WTC11 (cell line): ENCODE measurements at regions not wholly inside any gene's neighbourhood (a gene's known extent, or its start where the extent isn't known, plus 50 kb on each side); places are given as distances from the start of the nearest gene placed in this dataset.

ENCODE experiments used
- ATAC-seq: fragments of 200-7000 bp; cut with Tn5 transposase; 2 replicates; pipeline ENCODE4 v1.10.0; 2021; ENCODE audit warnings: mild to moderate bottlenecking, moderate library complexity
- CTCF ChIA-PET: fragments of 300-600 bp; sonication (Branson Sonifier 250); formaldehyde crosslinking; loops from one replicate; lab custom pipeline; 2021; ENCODE audit warnings: antibody characterized with exemption; lab: Charles Lee
- POLR2A ChIA-PET: fragments of 350-600 bp; sonication (Branson Sonifier 250); formaldehyde crosslinking; loops from one replicate; lab custom pipeline; 2021; ENCODE audit warnings: antibody characterized with exemption; lab: Charles Lee
- DNase-seq: peaks from one replicate; pipeline ENCODE4 v3.0.0; 2021; ENCODE audit warnings: low spot score
- H3K27ac Mint-ChIP-seq: 2 replicates; pipeline ENCODE4 v1.8.0; 2021; ENCODE audit warnings: mixed read lengths
- H3K27me3 Mint-ChIP-seq: 2 replicates; pipeline ENCODE4 v1.8.0; 2021; ENCODE audit warnings: low read depth, mild to moderate bottlenecking, moderate library complexity, mixed read lengths
- H3K36me3 Mint-ChIP-seq: 2 replicates; pipeline ENCODE4 v1.8.0; 2021; ENCODE audit warnings: mixed read lengths
- H3K4me1 Mint-ChIP-seq: 2 replicates; pipeline ENCODE4 v1.8.0; 2022; ENCODE audit warnings: mixed read lengths
- H3K4me3 Mint-ChIP-seq: 2 replicates; pipeline ENCODE4 v1.8.0; 2021; ENCODE audit warnings: mild to moderate bottlenecking, moderate library complexity, mixed read lengths
- H3K9me3 Mint-ChIP-seq: 2 replicates; pipeline ENCODE4 v1.8.0; 2021; ENCODE audit warnings: mixed read lengths
- ESRRA ChIP-seq: sonication (generic); formaldehyde crosslinking; IDR thresholded peaks from 2 replicates; pipeline ENCODE4 v1.8.1; 2022; ENCODE audit warnings: mild to moderate bottlenecking, missing genetic modification reagents, borderline replicate concordance
- ETV6 ChIP-seq: sonication (generic); formaldehyde crosslinking; IDR thresholded peaks from 2 replicates; pipeline ENCODE4 v1.8.1; 2022; ENCODE audit warnings: mild to moderate bottlenecking, missing genetic modification reagents
- FOXK1 ChIP-seq: sonication (generic); formaldehyde crosslinking; IDR thresholded peaks from 2 replicates; pipeline ENCODE4 v1.8.0; 2022; ENCODE audit warnings: mild to moderate bottlenecking, moderate library complexity, missing genetic modification reagents
- GTF2I ChIP-seq: fragments of 250-450 bp; sonication (Bioruptor Pico); conservative IDR thresholded peaks from 2 replicates; pipeline ENCODE4 v1.4.0; 2021; ENCODE audit warnings: mild to moderate bottlenecking
- IRF2 ChIP-seq: sonication (generic); formaldehyde crosslinking; IDR thresholded peaks from 2 replicates; pipeline ENCODE4 v1.8.0; 2022; ENCODE audit warnings: low read depth, missing genetic modification reagents, borderline replicate concordance
- NFATC4 ChIP-seq: fragments of 250-450 bp; sonication (Bioruptor Pico); IDR thresholded peaks from 2 replicates; pipeline ENCODE4 v1.9.0; 2021; ENCODE audit warnings: mild to moderate bottlenecking
- NFE2L1 ChIP-seq: sonication (generic); formaldehyde crosslinking; IDR thresholded peaks from 2 replicates; pipeline ENCODE4 v1.8.1; 2023; ENCODE audit warnings: missing genetic modification reagents
- NR2C2 ChIP-seq: sonication (generic); formaldehyde crosslinking; IDR thresholded peaks from 2 replicates; pipeline ENCODE4 v1.8.0; 2022; ENCODE audit warnings: mild to moderate bottlenecking, missing genetic modification reagents
- RELA ChIP-seq: sonication (generic); formaldehyde crosslinking; IDR thresholded peaks from 2 replicates; pipeline ENCODE4 v1.8.1; 2022; ENCODE audit warnings: missing genetic modification reagents, mild to moderate bottlenecking, borderline replicate concordance
- SMAD4 ChIP-seq: sonication (generic); formaldehyde crosslinking; IDR thresholded peaks from 2 replicates; pipeline ENCODE4 v1.8.0; 2022; ENCODE audit warnings: mild to moderate bottlenecking, missing genetic modification reagents
- TCF7 ChIP-seq: sonication (generic); formaldehyde crosslinking; IDR thresholded peaks from 2 replicates; pipeline ENCODE4 v1.8.0; 2022; ENCODE audit warnings: mild to moderate bottlenecking, low read depth, missing genetic modification reagents, moderate library complexity
- TEAD1 ChIP-seq: sonication (generic); formaldehyde crosslinking; IDR thresholded peaks from 2 replicates; pipeline ENCODE4 v1.8.0; 2022; ENCODE audit warnings: mild to moderate bottlenecking, missing genetic modification reagents
- ZNF263 ChIP-seq: sonication (generic); formaldehyde crosslinking; IDR thresholded peaks from 2 replicates; pipeline ENCODE4 v1.8.1; 2022; ENCODE audit warnings: low read depth, mild to moderate bottlenecking, moderate library complexity, missing genetic modification reagents
- ZNF317 ChIP-seq: sonication (generic); formaldehyde crosslinking; IDR thresholded peaks from 2 replicates; pipeline ENCODE4 v1.8.1; 2023; ENCODE audit warnings: low read depth, mild to moderate bottlenecking, moderate library complexity, missing genetic modification reagents, borderline replicate concordance
- ZNF396 ChIP-seq: fragments of 250-450 bp; sonication (Bioruptor Pico); IDR thresholded peaks from 2 replicates; pipeline ENCODE4 v1.8.0; 2021; ENCODE audit warnings: mild to moderate bottlenecking, moderate library complexity, borderline replicate concordance
- TF ChIP-seq, protein P1 (sequence below): sonication (generic); formaldehyde crosslinking; IDR thresholded peaks from 2 replicates; pipeline ENCODE4 v1.8.1; 2022; ENCODE audit warnings: low read depth, missing genetic modification reagents, borderline replicate concordance
- TF ChIP-seq, protein P2 (sequence below): fragments of 250-450 bp; sonication (Bioruptor Pico); IDR thresholded peaks from 2 replicates; pipeline ENCODE4 v2.1.2; 2022; ENCODE audit warnings: mild to moderate bottlenecking, moderate library complexity
- TF ChIP-seq, protein P3 (sequence below): fragments of 250-450 bp; sonication (Bioruptor Pico); IDR thresholded peaks from 2 replicates; pipeline ENCODE4 v1.9.0; 2021; ENCODE audit warnings: mild to moderate bottlenecking, borderline replicate concordance
- TF ChIP-seq, protein P4 (sequence below): sonication (generic); formaldehyde crosslinking; IDR thresholded peaks from 2 replicates; pipeline ENCODE4 v1.8.1; 2023; ENCODE audit warnings: mild to moderate bottlenecking, missing genetic modification reagents

DNA sequence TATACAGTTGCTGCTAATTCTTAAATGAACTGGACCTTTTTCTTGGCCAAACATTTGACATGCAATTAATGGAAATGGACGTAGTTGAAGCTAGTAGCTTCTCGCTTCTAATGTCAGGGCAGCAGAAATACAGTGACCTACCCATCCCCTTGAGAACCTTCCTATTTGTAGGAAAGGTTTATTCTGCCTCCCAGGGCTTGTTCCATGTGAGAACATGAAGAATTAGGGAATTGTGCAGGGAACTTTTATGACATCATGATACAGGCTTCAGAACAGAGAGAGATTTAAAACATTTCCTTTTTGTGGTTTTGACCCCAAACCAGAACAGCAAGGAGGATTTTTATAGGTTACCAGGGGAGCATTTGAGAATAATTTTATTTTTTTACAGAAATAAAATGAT is 406.6 kb upstream of the PPP2R3A start:
- no peak for ATAC-seq
- DNase-seq, result no peak
- CTCF ChIA-PET, result no interaction called here
- TF ChIP-seq ZNF396 (CRISPR knock-in tag) (no peak), ESRRA (CRISPR knock-in tag) (no peak), IRF2 (CRISPR knock-in tag) (no peak), GTF2I (CRISPR knock-in tag) (no peak), NFE2L1 (CRISPR knock-in tag) (no peak), NFATC4 (CRISPR knock-in tag) (no peak), ETV6 (CRISPR knock-in tag) (no peak)
- H3K36me3 Mint-ChIP-seq, result no peaks in the 10 kb centered on the region
- no peak overlapping the region for H3K27ac Mint-ChIP-seq
- no peak overlapping the region for H3K4me3 Mint-ChIP-seq
- H3K27me3 Mint-ChIP-seq, result no peaks in the 10 kb centered on the region
- 0 out of 2 replicates have a peak, but pooled peaks cover 7% of the 10 kb centered on the region for H3K4me1 Mint-ChIP-seq
- peaks cover 5% of the 10 kb centered on the region for H3K9me3 Mint-ChIP-seq
- POLR2A ChIA-PET, result no interaction called here

DNA sequence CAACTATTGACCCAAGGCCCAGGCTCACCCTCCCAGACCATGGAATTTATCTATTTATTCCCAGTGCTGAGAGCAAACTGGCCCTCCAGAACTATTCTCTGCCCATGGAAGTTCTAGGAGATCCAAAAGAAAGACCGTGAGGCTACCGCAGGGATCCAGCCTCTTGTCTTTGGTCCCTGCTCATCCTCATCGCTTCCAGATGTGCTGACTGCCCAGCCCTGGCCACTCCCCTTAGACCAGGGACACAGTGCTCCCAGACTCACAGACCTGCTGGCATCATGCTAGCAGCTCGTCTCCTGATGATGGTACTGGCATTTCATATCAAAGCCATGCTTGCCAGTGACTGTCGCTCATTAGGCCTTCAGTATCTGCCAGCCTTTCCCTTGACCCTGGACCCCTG is 405.7 kb upstream of the PPP2R3A start:
- Mint-ChIP-seq H3K27ac (no peak overlapping the region), H3K4me3 (no peak overlapping the region), H3K4me1 (0 out of 2 replicates have a peak, but pooled peaks cover 7% of the 10 kb centered on the region), H3K36me3 (no peaks in the 10 kb centered on the region), H3K27me3 (no peaks in the 10 kb centered on the region), H3K9me3 (peaks cover 5% of the 10 kb centered on the region)
- ATAC-seq, result no peak
- TF ChIP-seq SMAD4 (CRISPR knock-in tag) (no peak), ZNF396 (CRISPR knock-in tag) (no peak), ZNF263 (CRISPR knock-in tag) (no peak), GTF2I (CRISPR knock-in tag) (no peak), ETV6 (CRISPR knock-in tag) (no peak), ZNF317 (CRISPR knock-in tag) (no peak), TCF7 (CRISPR knock-in tag) (no peak), TEAD1 (CRISPR knock-in tag) (no peak), RELA (no peak), FOXK1 (CRISPR knock-in tag) (no peak), NR2C2 (CRISPR knock-in tag) (no peak)
- TF ChIP-seq, protein P1, sequence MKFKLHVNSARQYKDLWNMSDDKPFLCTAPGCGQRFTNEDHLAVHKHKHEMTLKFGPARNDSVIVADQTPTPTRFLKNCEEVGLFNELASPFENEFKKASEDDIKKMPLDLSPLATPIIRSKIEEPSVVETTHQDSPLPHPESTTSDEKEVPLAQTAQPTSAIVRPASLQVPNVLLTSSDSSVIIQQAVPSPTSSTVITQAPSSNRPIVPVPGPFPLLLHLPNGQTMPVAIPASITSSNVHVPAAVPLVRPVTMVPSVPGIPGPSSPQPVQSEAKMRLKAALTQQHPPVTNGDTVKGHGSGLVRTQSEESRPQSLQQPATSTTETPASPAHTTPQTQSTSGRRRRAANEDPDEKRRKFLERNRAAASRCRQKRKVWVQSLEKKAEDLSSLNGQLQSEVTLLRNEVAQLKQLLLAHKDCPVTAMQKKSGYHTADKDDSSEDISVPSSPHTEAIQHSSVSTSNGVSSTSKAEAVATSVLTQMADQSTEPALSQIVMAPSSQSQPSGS (CRISPR knock-in tag), result no peak
- TF ChIP-seq, protein P2, sequence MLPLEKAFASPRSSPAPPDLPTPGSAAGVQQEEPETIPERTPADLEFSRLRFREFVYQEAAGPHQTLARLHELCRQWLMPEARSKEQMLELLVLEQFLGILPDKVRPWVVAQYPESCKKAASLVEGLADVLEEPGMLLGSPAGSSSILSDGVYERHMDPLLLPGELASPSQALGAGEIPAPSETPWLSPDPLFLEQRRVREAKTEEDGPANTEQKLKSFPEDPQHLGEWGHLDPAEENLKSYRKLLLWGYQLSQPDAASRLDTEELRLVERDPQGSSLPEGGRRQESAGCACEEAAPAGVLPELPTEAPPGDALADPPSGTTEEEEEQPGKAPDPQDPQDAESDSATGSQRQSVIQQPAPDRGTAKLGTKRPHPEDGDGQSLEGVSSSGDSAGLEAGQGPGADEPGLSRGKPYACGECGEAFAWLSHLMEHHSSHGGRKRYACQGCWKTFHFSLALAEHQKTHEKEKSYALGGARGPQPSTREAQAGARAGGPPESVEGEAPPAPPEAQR, result no peak
- TF ChIP-seq, protein P3, sequence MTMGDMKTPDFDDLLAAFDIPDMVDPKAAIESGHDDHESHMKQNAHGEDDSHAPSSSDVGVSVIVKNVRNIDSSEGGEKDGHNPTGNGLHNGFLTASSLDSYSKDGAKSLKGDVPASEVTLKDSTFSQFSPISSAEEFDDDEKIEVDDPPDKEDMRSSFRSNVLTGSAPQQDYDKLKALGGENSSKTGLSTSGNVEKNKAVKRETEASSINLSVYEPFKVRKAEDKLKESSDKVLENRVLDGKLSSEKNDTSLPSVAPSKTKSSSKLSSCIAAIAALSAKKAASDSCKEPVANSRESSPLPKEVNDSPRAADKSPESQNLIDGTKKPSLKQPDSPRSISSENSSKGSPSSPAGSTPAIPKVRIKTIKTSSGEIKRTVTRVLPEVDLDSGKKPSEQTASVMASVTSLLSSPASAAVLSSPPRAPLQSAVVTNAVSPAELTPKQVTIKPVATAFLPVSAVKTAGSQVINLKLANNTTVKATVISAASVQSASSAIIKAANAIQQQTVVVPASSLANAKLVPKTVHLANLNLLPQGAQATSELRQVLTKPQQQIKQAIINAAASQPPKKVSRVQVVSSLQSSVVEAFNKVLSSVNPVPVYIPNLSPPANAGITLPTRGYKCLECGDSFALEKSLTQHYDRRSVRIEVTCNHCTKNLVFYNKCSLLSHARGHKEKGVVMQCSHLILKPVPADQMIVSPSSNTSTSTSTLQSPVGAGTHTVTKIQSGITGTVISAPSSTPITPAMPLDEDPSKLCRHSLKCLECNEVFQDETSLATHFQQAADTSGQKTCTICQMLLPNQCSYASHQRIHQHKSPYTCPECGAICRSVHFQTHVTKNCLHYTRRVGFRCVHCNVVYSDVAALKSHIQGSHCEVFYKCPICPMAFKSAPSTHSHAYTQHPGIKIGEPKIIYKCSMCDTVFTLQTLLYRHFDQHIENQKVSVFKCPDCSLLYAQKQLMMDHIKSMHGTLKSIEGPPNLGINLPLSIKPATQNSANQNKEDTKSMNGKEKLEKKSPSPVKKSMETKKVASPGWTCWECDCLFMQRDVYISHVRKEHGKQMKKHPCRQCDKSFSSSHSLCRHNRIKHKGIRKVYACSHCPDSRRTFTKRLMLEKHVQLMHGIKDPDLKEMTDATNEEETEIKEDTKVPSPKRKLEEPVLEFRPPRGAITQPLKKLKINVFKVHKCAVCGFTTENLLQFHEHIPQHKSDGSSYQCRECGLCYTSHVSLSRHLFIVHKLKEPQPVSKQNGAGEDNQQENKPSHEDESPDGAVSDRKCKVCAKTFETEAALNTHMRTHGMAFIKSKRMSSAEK, result no peak
- TF ChIP-seq, protein P4, sequence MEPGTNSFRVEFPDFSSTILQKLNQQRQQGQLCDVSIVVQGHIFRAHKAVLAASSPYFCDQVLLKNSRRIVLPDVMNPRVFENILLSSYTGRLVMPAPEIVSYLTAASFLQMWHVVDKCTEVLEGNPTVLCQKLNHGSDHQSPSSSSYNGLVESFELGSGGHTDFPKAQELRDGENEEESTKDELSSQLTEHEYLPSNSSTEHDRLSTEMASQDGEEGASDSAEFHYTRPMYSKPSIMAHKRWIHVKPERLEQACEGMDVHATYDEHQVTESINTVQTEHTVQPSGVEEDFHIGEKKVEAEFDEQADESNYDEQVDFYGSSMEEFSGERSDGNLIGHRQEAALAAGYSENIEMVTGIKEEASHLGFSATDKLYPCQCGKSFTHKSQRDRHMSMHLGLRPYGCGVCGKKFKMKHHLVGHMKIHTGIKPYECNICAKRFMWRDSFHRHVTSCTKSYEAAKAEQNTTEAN (CRISPR knock-in tag), result no peak
- DNase-seq, result no peak
- ChIA-PET CTCF (no interaction called here), POLR2A (no interaction called here)
